LHCN-M2 (cell line): ENCODE measurements at regions not wholly inside any gene's neighbourhood (a gene's known extent, or its start where the extent isn't known, plus 50 kb on each side); places are given as distances from the start of the nearest gene placed in this dataset.

Source experiments
- DNase-seq: peaks from one replicate; pipeline ENCODE4 v3.0.0-alpha.2; 2012; ENCODE audit warnings: low read depth

- no peak for DNase-seq
Observed at GRCh38 chr4:13250263-13250662, 233.9 kb downstream of the RAB28 start.

DNA sequence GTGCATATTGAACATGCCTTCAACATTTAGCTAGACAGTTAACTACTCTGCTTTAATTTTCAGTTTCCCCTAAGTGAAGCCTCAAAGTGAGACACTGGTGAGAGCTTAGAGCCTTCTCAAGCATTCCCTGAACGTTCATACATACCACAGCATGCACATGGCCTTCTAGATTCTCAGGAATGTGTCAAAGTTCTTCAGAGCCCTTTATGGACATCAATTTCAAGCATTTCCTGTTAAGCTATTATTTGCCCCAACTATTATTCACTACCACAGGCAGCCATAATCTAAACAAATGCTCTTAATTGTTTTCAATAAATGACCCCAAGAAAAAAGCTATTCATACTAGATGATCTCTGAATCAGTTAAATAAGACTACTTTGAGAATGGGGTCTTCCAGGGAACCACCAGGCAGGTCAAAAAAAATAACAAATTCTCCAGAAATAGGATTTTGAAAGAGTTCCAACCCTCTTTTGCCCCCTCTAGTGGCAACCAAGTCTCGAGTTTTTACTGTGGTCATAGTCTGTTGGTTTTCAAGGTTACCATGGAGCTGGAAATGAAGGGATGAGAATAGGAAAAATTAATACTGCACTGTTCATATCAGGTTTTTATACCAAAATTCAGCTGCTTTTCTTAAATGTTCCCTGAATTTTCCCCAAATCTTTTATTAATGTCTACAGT, 235.4 kb downstream of the RAB28 start:
- peak; percentile 6 for DNase-seq

- no peak for DNase-seq
Observed at GRCh38 chr4:13246107-13246506, 238.0 kb downstream of the RAB28 start.

DNA sequence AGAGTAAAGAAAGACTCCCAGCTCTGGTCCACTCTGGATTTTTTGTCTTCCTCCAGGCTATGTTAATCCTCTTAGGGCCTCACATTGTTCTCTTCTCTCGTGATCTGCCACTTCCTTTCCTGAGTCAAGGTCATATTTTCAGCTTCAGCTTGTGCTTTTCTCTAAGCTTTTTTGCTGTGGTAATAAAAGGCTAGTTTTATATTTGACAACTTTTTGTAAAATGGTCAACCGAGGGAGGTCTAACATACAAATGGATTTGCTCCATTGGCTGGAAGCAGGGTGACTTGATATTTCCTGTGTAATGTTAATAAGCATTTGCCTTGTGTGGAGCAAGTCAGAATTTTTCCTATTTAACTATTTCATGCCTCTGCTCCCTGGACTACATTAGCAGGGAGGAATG, 239.7 kb downstream of the RAB28 start:
- no peak for DNase-seq

DNA sequence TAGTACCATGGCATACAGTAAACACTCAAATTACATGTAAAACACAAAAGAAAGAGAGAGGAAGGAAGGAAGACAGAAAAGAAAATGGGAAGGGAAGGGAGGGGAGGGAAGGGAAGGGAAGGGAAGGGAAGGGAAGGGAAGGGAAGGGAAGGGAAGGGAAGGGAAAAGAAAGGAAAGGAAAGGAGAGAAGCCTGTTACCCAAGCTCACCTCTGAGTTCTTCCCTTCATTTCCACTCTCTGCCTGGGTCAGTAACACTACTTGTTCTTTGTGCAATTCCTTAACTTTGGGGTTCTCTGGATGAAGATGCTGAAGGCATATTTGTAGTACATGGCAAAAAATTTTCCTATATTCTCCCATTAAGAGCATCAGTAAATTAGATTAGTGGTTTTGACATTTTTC, 241.0 kb downstream of the RAB28 start:
- DNase-seq, result no peak

- DNase-seq, result peak; percentile 85
Observed at GRCh38 chr4:13240066-13240465, 244.1 kb downstream of the RAB28 start.

DNA sequence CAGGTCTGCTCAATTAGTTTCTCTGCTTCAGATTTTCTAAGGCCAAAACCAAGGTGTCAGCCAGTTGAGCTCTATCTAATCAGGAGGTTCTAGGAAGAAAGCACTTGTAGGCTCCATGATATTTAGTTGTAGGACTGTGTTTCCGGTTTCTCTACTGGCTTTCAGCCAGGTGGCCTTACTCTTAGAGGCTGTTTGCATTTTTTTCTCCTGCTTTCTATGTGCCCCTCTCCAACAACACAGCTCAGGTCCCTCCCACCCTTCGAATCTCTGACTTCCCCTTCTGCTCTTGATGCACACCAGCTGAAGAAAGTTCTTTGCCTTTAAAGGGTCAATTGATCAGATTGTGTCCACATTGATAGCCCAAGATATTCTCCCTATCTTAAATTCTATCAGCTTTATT, 245.2 kb downstream of the RAB28 start:
- no peak for DNase-seq

DNA sequence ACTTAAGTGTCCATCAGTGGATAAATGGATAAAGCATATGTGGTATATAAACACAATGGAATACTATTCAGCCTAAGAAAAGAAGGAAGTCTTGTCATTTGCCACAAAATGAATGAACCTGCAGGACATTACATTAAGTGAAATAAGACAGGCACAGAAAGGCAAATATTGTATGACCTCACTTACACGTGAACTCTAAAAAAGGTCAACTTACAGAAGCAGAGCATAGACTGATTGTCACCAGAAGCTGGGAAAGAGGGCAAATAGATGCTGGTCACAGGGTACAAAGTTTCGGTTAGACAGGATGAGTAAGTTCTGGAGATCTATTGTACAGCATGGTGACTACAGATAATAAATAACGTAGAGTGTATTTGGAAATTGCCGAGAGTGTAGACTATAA, 247.7 kb downstream of the RAB28 start:
- no peak for DNase-seq

DNA sequence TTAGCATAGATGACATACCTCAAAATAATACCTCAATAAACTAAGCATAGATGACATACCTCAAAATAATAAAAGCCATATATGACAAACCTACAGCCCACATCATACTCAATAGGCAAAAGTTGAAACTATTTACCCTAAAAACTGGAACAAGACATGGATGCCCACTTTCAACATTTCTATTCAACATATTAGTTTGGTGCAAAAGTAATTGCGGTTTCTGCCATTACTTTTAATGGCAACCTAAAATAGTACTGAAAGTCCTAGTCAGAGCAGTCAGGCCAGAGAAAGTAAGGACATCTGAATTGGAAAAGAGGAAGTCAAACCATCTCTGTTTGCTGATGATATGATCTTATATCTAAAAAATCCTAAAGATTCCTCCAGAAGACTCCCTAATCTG, 250.4 kb downstream of the RAB28 start:
- no peak for DNase-seq

DNA sequence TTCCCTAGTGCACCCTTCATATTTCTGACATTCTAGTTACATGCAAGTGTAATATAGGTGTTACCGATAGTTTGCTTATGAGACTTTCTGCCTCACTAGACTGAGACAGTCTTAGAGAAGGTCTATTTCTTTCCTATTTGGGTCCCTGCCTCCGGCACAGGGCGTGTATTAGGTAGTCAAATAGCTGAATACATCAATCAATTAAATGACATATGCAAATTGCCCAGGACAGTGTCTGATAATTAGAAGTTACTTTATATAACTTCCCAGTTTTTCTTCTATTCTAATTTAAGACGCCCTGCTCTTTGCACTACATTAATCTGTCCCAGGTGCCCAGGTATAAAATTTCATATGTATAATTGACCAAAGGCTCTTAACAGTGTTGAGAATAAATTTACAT, 264.2 kb downstream of the RAB28 start:
- no peak for DNase-seq

DNA sequence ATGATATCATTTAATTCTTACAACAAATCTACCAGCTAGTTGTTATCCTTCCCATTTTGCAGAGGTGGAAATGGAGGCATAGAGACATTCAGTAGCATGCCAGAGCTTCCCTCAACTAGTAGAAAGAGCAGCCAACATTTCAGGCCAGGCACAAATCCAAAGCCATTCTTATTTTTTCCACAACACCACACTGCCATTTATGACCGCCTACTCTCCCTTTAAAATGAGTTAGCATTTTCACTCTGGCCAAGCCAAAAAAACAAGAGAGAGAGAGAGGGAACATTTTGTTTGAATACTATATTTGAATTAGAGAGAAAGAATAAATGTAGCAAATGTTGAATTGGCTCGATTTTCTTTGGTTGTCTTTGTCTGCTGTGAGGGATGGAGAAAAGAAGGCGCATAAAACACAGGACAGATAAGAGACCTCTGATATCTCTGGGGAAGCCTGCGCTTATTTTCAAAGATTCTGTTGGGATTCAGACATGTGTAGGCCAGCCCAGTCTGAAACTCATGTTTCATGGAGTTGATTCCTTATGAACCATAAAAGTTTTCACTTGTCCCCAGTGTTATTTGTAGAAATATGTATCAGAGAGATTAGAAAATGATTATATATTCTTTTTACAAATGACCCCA, 265.7 kb downstream of the RAB28 start:
- no peak for DNase-seq

- DNase-seq, result no peak
Observed at GRCh38 chr4:13215560-13215959, 268.6 kb downstream of the RAB28 start.

GRCh38 chr4:13212936-13213335, 271.2 kb downstream of the RAB28 start:
- no peak for DNase-seq

DNA sequence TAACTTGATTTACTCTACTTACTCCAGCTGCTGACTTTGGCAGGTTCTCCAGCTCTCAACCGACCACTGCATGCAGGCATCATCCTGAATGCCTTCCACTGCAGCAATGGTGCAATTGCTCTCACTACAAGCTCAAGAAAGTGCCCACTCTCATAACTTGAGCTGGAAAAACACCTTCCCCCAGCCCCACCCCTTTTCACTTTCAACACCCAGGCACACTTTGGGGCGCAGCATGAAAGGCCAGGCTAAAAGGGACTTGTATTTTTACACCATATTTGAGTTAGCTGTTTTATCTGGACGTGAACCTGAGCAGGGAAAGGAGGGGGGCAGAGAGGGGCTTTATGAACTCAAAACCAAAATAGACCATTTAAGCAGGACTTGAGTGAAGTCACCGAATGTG, 274.5 kb downstream of the RAB28 start:
- DNase-seq, result no peak

GRCh38 chr4:13208558-13209193, 275.5 kb downstream of the RAB28 start:
- no peak for DNase-seq

DNA sequence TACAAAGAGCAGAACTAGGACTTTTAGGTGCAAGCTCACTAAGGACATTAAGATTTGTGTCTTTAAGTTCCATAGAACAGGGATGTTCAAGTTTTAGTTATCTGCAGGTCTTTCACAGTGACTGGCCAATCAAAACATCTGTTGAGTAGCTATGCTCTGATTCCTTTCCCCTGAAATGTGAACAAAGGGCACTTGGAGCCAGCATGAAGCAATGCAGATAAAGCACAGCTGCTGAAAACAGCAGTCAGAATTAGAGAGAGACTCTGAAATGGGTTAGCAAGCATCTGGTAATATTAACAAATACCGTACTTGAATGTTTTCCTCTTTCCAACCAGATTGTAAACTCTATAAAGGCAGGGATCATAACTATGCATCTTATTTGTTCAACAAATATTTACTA, 276.9 kb downstream of the RAB28 start:
- DNase-seq, result no peak

GRCh38 chr4:13203101-13203500, 281.0 kb downstream of the RAB28 start:
- no peak for DNase-seq

DNA sequence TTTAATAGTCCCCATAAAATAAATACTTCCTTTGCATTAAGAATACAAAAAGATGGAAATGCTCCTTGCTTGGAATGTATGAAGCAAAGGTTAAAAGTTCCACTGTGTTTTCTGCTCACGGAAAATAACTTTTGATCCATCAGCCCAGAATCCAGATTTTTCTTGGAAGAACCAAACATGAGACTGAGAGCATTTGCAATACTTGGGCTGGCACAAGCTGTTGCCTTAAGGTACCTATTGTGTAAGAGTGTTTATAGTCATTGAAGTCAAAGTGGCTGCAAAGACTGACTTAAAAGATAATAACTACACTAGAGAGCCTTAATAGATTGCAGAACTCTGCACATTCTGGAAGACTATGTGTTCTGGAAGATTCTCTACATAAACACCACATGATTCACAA, 281.4 kb downstream of the RAB28 start:
- no peak for DNase-seq

DNA sequence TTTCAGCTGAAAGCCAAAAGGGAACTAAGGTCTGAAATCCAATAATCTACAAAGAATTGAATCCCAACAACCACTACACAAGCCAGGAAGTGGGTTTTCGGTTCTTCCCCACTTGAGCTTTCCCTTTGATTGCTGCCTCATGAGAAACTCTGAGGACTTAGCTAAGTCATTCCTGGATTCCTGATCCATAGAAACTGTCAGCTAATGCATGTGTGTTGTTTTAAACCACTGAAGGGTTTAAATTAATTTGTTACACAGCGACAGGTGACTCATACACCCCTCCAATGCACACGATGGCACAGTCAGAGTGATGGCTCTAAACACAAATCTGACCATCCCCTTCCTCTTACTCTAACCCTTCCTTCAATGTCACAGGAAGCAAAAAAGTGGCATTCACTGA, 282.9 kb downstream of the RAB28 start:
- no peak for DNase-seq

GRCh38 chr4:13196721-13197120, 287.4 kb downstream of the RAB28 start:
- DNase-seq, result no peak

GRCh38 chr4:13193662-13194061, 290.5 kb downstream of the RAB28 start:
- no peak for DNase-seq

GRCh38 chr4:13190093-13190721, 293.9 kb downstream of the RAB28 start:
- DNase-seq, result no peak

DNA sequence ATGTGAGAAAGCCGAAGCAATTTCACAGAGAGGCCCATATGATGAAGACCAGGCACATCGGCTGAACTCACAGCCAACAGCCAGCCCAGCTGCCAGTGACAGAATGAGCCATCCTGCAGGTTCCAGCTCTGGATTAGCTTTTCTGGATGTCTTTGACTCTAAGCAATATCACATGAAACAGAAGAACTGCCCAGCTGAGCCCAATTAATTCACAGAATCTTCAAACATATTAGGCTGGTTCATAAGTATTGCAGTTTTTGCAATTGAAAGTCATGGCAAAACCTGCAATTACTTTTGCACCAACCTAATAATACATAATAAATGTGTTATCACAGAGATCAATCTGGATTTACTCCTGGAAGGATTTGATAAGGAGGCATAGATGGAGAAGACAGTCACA, 299.9 kb downstream of the RAB28 start:
- no peak for DNase-seq
